ENCODE measurements at regions not wholly inside any gene's neighbourhood (a gene's known extent, or its start where the extent isn't known, plus 50 kb on each side); places are given as distances from the start of the nearest gene placed in this dataset.
"Not testable (repeated sequence)": the region's sequence is repeated elsewhere in the genome, so short reads cannot be mapped to it uniquely, and the experiment has no call there.

- ATAC-seq (no peak), DNase-seq (no peak)
- Mint-ChIP-seq H3K27ac (no peak overlapping the region), H3K9me3 (ENCODE audit: low read depth) (no peaks in the 10 kb centered on the region), H3K4me3 (no peak overlapping the region), H3K36me3 (no peaks in the 10 kb centered on the region), H3K27me3 (peaks cover 30% of the 10 kb centered on the region), H3K4me1 (peaks cover 5% of the 10 kb centered on the region)
- CTCF ChIA-PET, result interaction anchor here (0.6 to 2.3 kb wide), 4 partner anchors 10 to 127 kb away, joined by 3 to 7 read pairs (median 5); partner anchors contain the start of gene NHP2
Measured at GRCh38 chr5:178063277-178063676, 50.1 kb upstream of the N4BP3 start.

- DNase-seq (no peak), ATAC-seq (no peak)
- CTCF ChIA-PET, result interaction anchor here (0.7 kb wide), 1 partner anchor 594 kb away, joined by 3 read pairs; no protein-coding TSS in a partner anchor
- H3K4me3 Mint-ChIP-seq, result no peak overlapping the region
- H3K27me3 Mint-ChIP-seq, result peaks cover 14% of the 10 kb centered on the region
- peaks cover 4% of the 10 kb centered on the region for H3K4me1 Mint-ChIP-seq
- no peaks in the 10 kb centered on the region for H3K9me3 Mint-ChIP-seq (ENCODE audit: low read depth)
- H3K36me3 Mint-ChIP-seq, result no peaks in the 10 kb centered on the region
- H3K27ac Mint-ChIP-seq, result no peak overlapping the region
Measured at GRCh38 chr5:178058321-178059012, 54.9 kb upstream of the N4BP3 start.

GRCh38 chr5:178057839-178058238 is 55.5 kb upstream of the N4BP3 start:
- ATAC-seq, result no peak
- CTCF ChIA-PET, result no interaction called here
- H3K27me3 Mint-ChIP-seq, result peaks cover 12% of the 10 kb centered on the region

GRCh38 chr5:178056935-178057334 is 56.4 kb upstream of the N4BP3 start:
- DNase-seq, result no peak
- H3K9me3 Mint-ChIP-seq (ENCODE audit: low read depth), result no peaks in the 10 kb centered on the region
- H3K4me3 Mint-ChIP-seq, result no peak overlapping the region
- no peak overlapping the region for H3K27ac Mint-ChIP-seq
- H3K4me1 Mint-ChIP-seq, result no peaks in the 10 kb centered on the region
- no peak for ATAC-seq
- CTCF ChIA-PET, result no interaction called here
- H3K36me3 Mint-ChIP-seq, result no peaks in the 10 kb centered on the region
- H3K27me3 Mint-ChIP-seq, result peaks cover 10% of the 10 kb centered on the region

More at GRCh38 chr5:178057839-178058238, 55.5 kb upstream of the N4BP3 start:
- Mint-ChIP-seq H3K9me3 (ENCODE audit: low read depth) (no peaks in the 10 kb centered on the region), H3K4me3 (no peak overlapping the region), H3K4me1 (peaks cover 4% of the 10 kb centered on the region), H3K27ac (no peak overlapping the region), H3K36me3 (no peaks in the 10 kb centered on the region)
- no peak for DNase-seq

GRCh38 chr5:178055536-178055935 is 57.8 kb upstream of the N4BP3 start:
- H3K4me1 Mint-ChIP-seq; H3K27me3 Mint-ChIP-seq; CTCF ChIA-PET; H3K4me3 Mint-ChIP-seq; H3K9me3 Mint-ChIP-seq (ENCODE audit: low read depth); ATAC-seq; H3K36me3 Mint-ChIP-seq; H3K27ac Mint-ChIP-seq; DNase-seq: not testable (repeated sequence)

- H3K36me3 Mint-ChIP-seq; DNase-seq; H3K4me1 Mint-ChIP-seq; ATAC-seq; H3K27me3 Mint-ChIP-seq; H3K4me3 Mint-ChIP-seq; H3K27ac Mint-ChIP-seq; H3K9me3 Mint-ChIP-seq (ENCODE audit: low read depth); CTCF ChIA-PET: not testable (repeated sequence)
Measured at GRCh38 chr5:178052062-178052461, 56.0 kb upstream of the PROP1 start.

GRCh38 chr5:178050873-178051272 is 54.8 kb upstream of the PROP1 start:
- H3K27ac Mint-ChIP-seq; H3K4me3 Mint-ChIP-seq; ATAC-seq; H3K36me3 Mint-ChIP-seq; H3K4me1 Mint-ChIP-seq; CTCF ChIA-PET; H3K27me3 Mint-ChIP-seq; H3K9me3 Mint-ChIP-seq (ENCODE audit: low read depth); DNase-seq: not testable (repeated sequence)

- H3K4me1 Mint-ChIP-seq; H3K27ac Mint-ChIP-seq; ATAC-seq; H3K9me3 Mint-ChIP-seq (ENCODE audit: low read depth); DNase-seq; H3K36me3 Mint-ChIP-seq; H3K27me3 Mint-ChIP-seq; CTCF ChIA-PET; H3K4me3 Mint-ChIP-seq: not testable (repeated sequence)
Measured at GRCh38 chr5:178047943-178048342, 51.9 kb upstream of the PROP1 start.

GRCh38 chr5:178046757-178047399 is 50.8 kb upstream of the PROP1 start:
- H3K27ac Mint-ChIP-seq; H3K27me3 Mint-ChIP-seq; H3K4me3 Mint-ChIP-seq; H3K4me1 Mint-ChIP-seq; H3K9me3 Mint-ChIP-seq (ENCODE audit: low read depth); H3K36me3 Mint-ChIP-seq; DNase-seq; CTCF ChIA-PET; ATAC-seq: not testable (repeated sequence)

- DNase-seq; ATAC-seq; H3K27me3 Mint-ChIP-seq; H3K36me3 Mint-ChIP-seq; H3K27ac Mint-ChIP-seq; H3K4me3 Mint-ChIP-seq; H3K9me3 Mint-ChIP-seq (ENCODE audit: low read depth); H3K4me1 Mint-ChIP-seq; CTCF ChIA-PET: not testable (repeated sequence)
Measured at GRCh38 chr5:178045963-178046362, 49.9 kb upstream of the PROP1 start.
